ENCODE measurements at regions not wholly inside any gene's neighbourhood (a gene's known extent, or its start where the extent isn't known, plus 50 kb on each side); places are given as distances from the start of the nearest gene placed in this dataset.
"Not testable (repeated sequence)": the region's sequence is repeated elsewhere in the genome, so short reads cannot be mapped to it uniquely, and the experiment has no call there.

- Histone ChIP-seq H3K27me3 (no peaks in the 10 kb centered on the region), H3K9me3 (replicated peaks in 1 of 3) (no peaks in the 10 kb centered on the region), H3K27ac (no peak overlapping the region), H3K4me1 (replicated peaks in 1 of 2) (no peaks in the 10 kb centered on the region), H3K4me3 (no peak overlapping the region), H3K36me3 (replicated peaks in 1 of 2) (no peaks in the 10 kb centered on the region)
- TF ChIP-seq POLR2A (IDR thresholded peaks at IDR 0.05): no peak
- no peak for TF ChIP-seq CTCF (IDR thresholded peaks at IDR 0.05)
- intact Hi-C loops (cut with DNase I): no loop called here
- no peak for DNase-seq
- 62 to 83% (median 73%) methylated on average over 1 of the region's 1 CpG for WGBS, 4 donors
Measured at GRCh38 chr12:60760965-60761364, 1165.1 kb downstream of the SLC16A7 start.

GRCh38 chr12:60801166-60801565 lies 1205.3 kb downstream of the SLC16A7 start:
- DNase-seq; H3K9me3 ChIP-seq (replicated peaks in 1 of 3); H3K27ac ChIP-seq; H3K4me3 ChIP-seq; H3K27me3 ChIP-seq; H3K36me3 ChIP-seq (replicated peaks in 1 of 2); H3K4me1 ChIP-seq (replicated peaks in 1 of 2); intact Hi-C loops (cut with DNase I): not testable (repeated sequence)
- 66 to 80% (median 71%) methylated on average over 1 of the region's 1 CpG for WGBS, 4 donors

- intact Hi-C loops (cut with DNase I): no loop called here
- WGBS, 4 donors: 56 to 64% (median 60%) methylated on average over 2 of the region's 2 CpGs
- H3K27me3 ChIP-seq: no peaks in the 10 kb centered on the region
- DNase-seq: no peak
- no peak overlapping the region for H3K4me3 ChIP-seq
- no peaks in the 10 kb centered on the region for H3K4me1 ChIP-seq (replicated peaks in 1 of 2)
- no peak overlapping the region for H3K27ac ChIP-seq
- TF ChIP-seq CTCF (IDR thresholded peaks at IDR 0.05) (no peak), POLR2A (IDR thresholded peaks at IDR 0.05) (no peak)
- no peaks in the 10 kb centered on the region for H3K36me3 ChIP-seq (replicated peaks in 1 of 2)
- no peaks in the 10 kb centered on the region for H3K9me3 ChIP-seq (replicated peaks in 1 of 3)
Measured at GRCh38 chr12:60803147-60803546, 1207.3 kb downstream of the SLC16A7 start.

GRCh38 chr12:60805364-60805763 lies 1209.5 kb downstream of the SLC16A7 start:
- no peak overlapping the region for H3K4me3 ChIP-seq
- H3K4me1 ChIP-seq (replicated peaks in 1 of 2): no peaks in the 10 kb centered on the region
- no peaks in the 10 kb centered on the region for H3K36me3 ChIP-seq (replicated peaks in 1 of 2)
- H3K27me3 ChIP-seq: no peaks in the 10 kb centered on the region
- intact Hi-C loops (cut with DNase I): no loop called here
- no peaks in the 10 kb centered on the region for H3K9me3 ChIP-seq (replicated peaks in 1 of 3)
- DNase-seq: no peak
- no peak overlapping the region for H3K27ac ChIP-seq
- no peak for TF ChIP-seq CTCF (IDR thresholded peaks at IDR 0.05)
- no peak for TF ChIP-seq POLR2A (IDR thresholded peaks at IDR 0.05)
- WGBS, 4 donors: 63 to 70% (median 67%) methylated on average over 4 of the region's 4 CpGs

GRCh38 chr12:60819794-60820193 lies 1224.0 kb downstream of the SLC16A7 start:
- Histone ChIP-seq H3K4me1 (replicated peaks in 1 of 2) (no peaks in the 10 kb centered on the region), H3K27ac (no peak overlapping the region), H3K9me3 (replicated peaks in 1 of 3) (no peaks in the 10 kb centered on the region), H3K27me3 (no peaks in the 10 kb centered on the region), H3K36me3 (replicated peaks in 1 of 2) (no peaks in the 10 kb centered on the region), H3K4me3 (no peak overlapping the region)
- TF ChIP-seq POLR2A (IDR thresholded peaks at IDR 0.05): no peak
- no peak for TF ChIP-seq CTCF (IDR thresholded peaks at IDR 0.05)
- intact Hi-C loops (cut with DNase I): no loop called here
- WGBS, 4 donors: 82 to 91% (median 89%) methylated on average over 1 of the region's 1 CpG
- DNase-seq: no peak

Data from adrenal gland (tissue), 9 donors.